GM19397 (cell line): ENCODE measurements at regions not wholly inside any gene's neighbourhood (a gene's known extent, or its start where the extent isn't known, plus 50 kb on each side); places are given as distances from the start of the nearest gene placed in this dataset.

Source experiments
- ATAC-seq: cut with Tn5 transposase; IDR thresholded peaks from one replicate; pipeline ENCODE4 v1.9.1; 2021; ENCODE audit warnings: mild to moderate bottlenecking, moderate library complexity; ENCODE audit not compliant: unreplicated experiment

- no peak for ATAC-seq
These were observed 64.0 kb downstream of the BMP2 start for GRCh38 chr20:6831461-6831860.

GRCh38 chr20:6832811-6833210 is 65.3 kb downstream of the BMP2 start:
- no peak for ATAC-seq

- ATAC-seq, result no peak
These were observed 68.1 kb downstream of the BMP2 start for GRCh38 chr20:6835609-6836008.

- ATAC-seq, result no peak
These were observed 69.4 kb downstream of the BMP2 start for GRCh38 chr20:6836821-6837374.

GRCh38 chr20:6837730-6838129 is 70.2 kb downstream of the BMP2 start:
- no peak for ATAC-seq

- ATAC-seq, result no peak
These were observed 70.8 kb downstream of the BMP2 start for GRCh38 chr20:6838181-6838826.

GRCh38 chr20:6841128-6841527 is 73.6 kb downstream of the BMP2 start:
- ATAC-seq, result no peak

- ATAC-seq, result no peak
These were observed 77.7 kb downstream of the BMP2 start for GRCh38 chr20:6845141-6845540.

- no peak for ATAC-seq
These were observed 80.6 kb downstream of the BMP2 start for GRCh38 chr20:6848041-6848440.

- ATAC-seq, result no peak
These were observed 81.5 kb downstream of the BMP2 start for GRCh38 chr20:6848992-6849391.

- ATAC-seq, result no peak
These were observed 83.7 kb downstream of the BMP2 start for GRCh38 chr20:6851136-6851535.

GRCh38 chr20:6852478-6852877 is 85.0 kb downstream of the BMP2 start:
- ATAC-seq, result no peak

GRCh38 chr20:6855104-6855503 is 87.6 kb downstream of the BMP2 start:
- no peak for ATAC-seq

GRCh38 chr20:6855796-6856195 is 88.3 kb downstream of the BMP2 start:
- no peak for ATAC-seq

GRCh38 chr20:6857927-6858326 is 90.4 kb downstream of the BMP2 start:
- no peak for ATAC-seq

GRCh38 chr20:6863355-6863754 is 95.9 kb downstream of the BMP2 start:
- no peak for ATAC-seq

- no peak for ATAC-seq
These were observed 96.3 kb downstream of the BMP2 start for GRCh38 chr20:6863798-6864201.

- no peak for ATAC-seq
These were observed 97.3 kb downstream of the BMP2 start for GRCh38 chr20:6864740-6865139.

- no peak for ATAC-seq
These were observed 99.3 kb downstream of the BMP2 start for GRCh38 chr20:6866741-6867140.

GRCh38 chr20:6868861-6869260 is 101.4 kb downstream of the BMP2 start:
- no peak for ATAC-seq

- no peak for ATAC-seq
These were observed 103.1 kb downstream of the BMP2 start for GRCh38 chr20:6870559-6870958.

GRCh38 chr20:6877633-6878032 is 110.1 kb downstream of the BMP2 start:
- no peak for ATAC-seq
